Left renal cortex interstitium (tissue), 4 donors: ENCODE measurements at regions not wholly inside any gene's neighbourhood (a gene's known extent, or its start where the extent isn't known, plus 50 kb on each side); places are given as distances from the start of the nearest gene placed in this dataset.
"Not testable (repeated sequence)": the region's sequence is repeated elsewhere in the genome, so short reads cannot be mapped to it uniquely, and the experiment has no call there.

Experiments
- DNase-seq, 4 donors: peaks; one replicate each; pipeline ENCODE4 v3.0.0-alpha.2; 2013; ENCODE audit warnings: low read depth in 4 of 4, low spot score in 2 of 4, missing footprints in 1 of 4

GRCh38 chr1:233722212-233722979 is 108.5 kb downstream of the KCNK1 start:
- no peak for DNase-seq

- no peak for DNase-seq
Observed at GRCh38 chr1:233723387-233723786, 109.5 kb downstream of the KCNK1 start.

GRCh38 chr1:233724131-233724631 is 110.3 kb downstream of the KCNK1 start:
- not testable (repeated sequence) for DNase-seq

- DNase-seq: no peak
Observed at GRCh38 chr1:233725423-233725822, 111.5 kb downstream of the KCNK1 start.

- no peak for DNase-seq
Observed at GRCh38 chr1:233728721-233729120, 114.8 kb downstream of the KCNK1 start.

GRCh38 chr1:233730380-233730779 is 116.5 kb downstream of the KCNK1 start:
- no peak for DNase-seq

GRCh38 chr1:233730809-233731208 is 116.9 kb downstream of the KCNK1 start:
- no peak for DNase-seq

GRCh38 chr1:233732206-233732605 is 118.3 kb downstream of the KCNK1 start:
- no peak for DNase-seq

GRCh38 chr1:233734456-233734855 is 120.5 kb downstream of the KCNK1 start:
- DNase-seq: no peak

- DNase-seq: no peak
Observed at GRCh38 chr1:233735331-233735730, 121.4 kb downstream of the KCNK1 start.

GRCh38 chr1:233735847-233736246 is 121.9 kb downstream of the KCNK1 start:
- no peak for DNase-seq

GRCh38 chr1:233737341-233737740 is 123.4 kb downstream of the KCNK1 start:
- no peak for DNase-seq

- DNase-seq: no peak
Observed at GRCh38 chr1:233738396-233738795, 124.5 kb downstream of the KCNK1 start.

GRCh38 chr1:233738850-233739249 is 124.9 kb downstream of the KCNK1 start:
- no peak for DNase-seq

GRCh38 chr1:233744779-233745513 is 131.0 kb downstream of the KCNK1 start:
- DNase-seq: no peak

GRCh38 chr1:233750139-233750538 is 136.2 kb downstream of the KCNK1 start:
- DNase-seq: no peak

- DNase-seq: no peak
Observed at GRCh38 chr1:233759665-233760064, 144.8 kb upstream of the SLC35F3 start.

GRCh38 chr1:233764304-233764703 is 140.2 kb upstream of the SLC35F3 start:
- DNase-seq: not testable (repeated sequence)

- DNase-seq: no peak
Observed at GRCh38 chr1:233777566-233777965, 126.9 kb upstream of the SLC35F3 start.

- DNase-seq: no peak
Observed at GRCh38 chr1:233780049-233780448, 124.4 kb upstream of the SLC35F3 start.

- DNase-seq: no peak
Observed at GRCh38 chr1:233782937-233783586, 121.4 kb upstream of the SLC35F3 start.
